Ishikawa (cell line): ENCODE measurements at regions not wholly inside any gene's neighbourhood (a gene's known extent, or its start where the extent isn't known, plus 50 kb on each side); places are given as distances from the start of the nearest gene placed in this dataset.

Experiments
- CREB1 ChIP-seq: IDR thresholded peaks from 2 replicates; pipeline ENCODE4 v1.6.1; 2012; ENCODE audit warnings: low read depth
- EP300 ChIP-seq: IDR thresholded peaks from 2 replicates; pipeline ENCODE4 v1.6.1; 2012; ENCODE audit warnings: borderline replicate concordance
- FOXM1 ChIP-seq: IDR thresholded peaks from 2 replicates; pipeline ENCODE4 v1.6.1; 2012; ENCODE audit warnings: low read depth, borderline replicate concordance
- MAX ChIP-seq: IDR thresholded peaks from 2 replicates; pipeline ENCODE4 v1.6.1; 2012
- RAD21 ChIP-seq: IDR thresholded peaks from 2 replicates; pipeline ENCODE4 v1.6.1; 2012; ENCODE audit warnings: low read depth
- REST ChIP-seq: IDR thresholded peaks from 2 replicates; pipeline ENCODE4 v1.6.1; 2012; ENCODE audit warnings: low read depth, mild to moderate bottlenecking
- TAF1 ChIP-seq: IDR thresholded peaks from 2 replicates; pipeline ENCODE4 v1.6.1; 2012; ENCODE audit warnings: low read depth, mild to moderate bottlenecking
- TCF12 ChIP-seq: IDR thresholded peaks from 2 replicates; pipeline ENCODE4 v1.6.1; 2012; ENCODE audit warnings: low read depth
- TEAD4 ChIP-seq: IDR thresholded peaks from 2 replicates; pipeline ENCODE4 v1.6.1; 2012
- USF1 ChIP-seq: IDR thresholded peaks from 2 replicates; pipeline ENCODE4 v1.6.1; 2012
- YY1 ChIP-seq: IDR thresholded peaks from 2 replicates; pipeline ENCODE4 v1.6.1; 2012; ENCODE audit warnings: low read depth

GRCh38 chr13:99085808-99086266, 108.0 kb upstream of the DOCK9 start:
- no peak for TF ChIP-seq RAD21
- no peak for TF ChIP-seq MAX
- TF ChIP-seq EP300, result no peak
- no peak for TF ChIP-seq FOXM1
- TF ChIP-seq YY1, result no peak
- no peak for TF ChIP-seq TEAD4
- no peak for TF ChIP-seq REST
- no peak for TF ChIP-seq USF1
- no peak for TF ChIP-seq TCF12
- no peak for TF ChIP-seq TAF1
- TF ChIP-seq CREB1, result no peak
